ENCODE measurements at regions not wholly inside any gene's neighbourhood (a gene's known extent, or its start where the extent isn't known, plus 50 kb on each side); places are given as distances from the start of the nearest gene placed in this dataset.

GRCh38 chr2:109679225-109679624 is 65.1 kb downstream of the SOWAHC start:
- no peaks in the 10 kb centered on the region for H3K27me3 ChIP-seq (ENCODE audit: control insufficient read depth in 3 of 3, insufficient read depth in 3 of 3, low read depth in 1 of 3, low read length in 3 of 3)
- H3K36me3 ChIP-seq (replicated peaks in 1 of 2; ENCODE audit: control insufficient read depth in 2 of 2, insufficient read depth in 2 of 2, low read length in 2 of 2): no peaks in the 10 kb centered on the region
- H3K4me3 ChIP-seq (ENCODE audit: low read length in 2 of 2): no peak overlapping the region
- H3K9me3 ChIP-seq (replicated peaks in 1 of 2; ENCODE audit: control insufficient read depth in 2 of 2, insufficient read depth in 1 of 2, low read depth in 1 of 2, low read length in 2 of 2): no peaks in the 10 kb centered on the region
- H2BK15ac ChIP-seq (ENCODE audit: low read length): no peak overlapping the region
- no peak overlapping the region for H4K8ac ChIP-seq (ENCODE audit: low read depth, low read length)
- peak overlapping the region; percentile 6 for H2AFZ ChIP-seq (ENCODE audit: low read length)
- no peaks in the 10 kb centered on the region for H3K79me1 ChIP-seq (ENCODE audit: low read depth, low read length)
- no peak overlapping the region for H3K4me2 ChIP-seq (ENCODE audit: insufficient read depth, low read length, poor library complexity, severe bottlenecking)
- H2BK12ac ChIP-seq (ENCODE audit: low read length): no peak overlapping the region
- no peak overlapping the region for H3K14ac ChIP-seq (ENCODE audit: low read length)
- no peak overlapping the region for H2AK5ac ChIP-seq (ENCODE audit: low read depth, low read length)
- DNase-seq (ENCODE audit: low spot score): no peak
- H3K9ac ChIP-seq (ENCODE audit: low read depth, low read length, poor library complexity): no peak overlapping the region
- no peak overlapping the region for H4K91ac ChIP-seq (ENCODE audit: low read depth, low read length, poor library complexity)
- no peak overlapping the region for H2BK5ac ChIP-seq (ENCODE audit: low read length)
- H3K18ac ChIP-seq (ENCODE audit: low read length): no peak overlapping the region
- H3K23ac ChIP-seq (ENCODE audit: low read depth, low read length, poor library complexity): no peak overlapping the region
- H3K27ac ChIP-seq (replicated peaks; ENCODE audit: low read length): no peak overlapping the region
- WGBS, 2 donors (ENCODE audit: extremely low coverage in 2 of 2, insufficient read length in 2 of 2, insufficient replicate concordance in 1 of 2): no CpG with 5 or more reads among the region's 3 CpGs
- peaks cover 12 to 36% of the 10 kb centered on the region in 2 donors for H3K4me1 ChIP-seq (ENCODE audit: control insufficient read depth in 2 of 2, insufficient read depth in 1 of 2, low read depth in 1 of 2, low read length in 2 of 2)
- no peak overlapping the region for H3K4ac ChIP-seq (ENCODE audit: low read length)
- H2BK120ac ChIP-seq (ENCODE audit: low read depth, low read length): no peak overlapping the region

DNA sequence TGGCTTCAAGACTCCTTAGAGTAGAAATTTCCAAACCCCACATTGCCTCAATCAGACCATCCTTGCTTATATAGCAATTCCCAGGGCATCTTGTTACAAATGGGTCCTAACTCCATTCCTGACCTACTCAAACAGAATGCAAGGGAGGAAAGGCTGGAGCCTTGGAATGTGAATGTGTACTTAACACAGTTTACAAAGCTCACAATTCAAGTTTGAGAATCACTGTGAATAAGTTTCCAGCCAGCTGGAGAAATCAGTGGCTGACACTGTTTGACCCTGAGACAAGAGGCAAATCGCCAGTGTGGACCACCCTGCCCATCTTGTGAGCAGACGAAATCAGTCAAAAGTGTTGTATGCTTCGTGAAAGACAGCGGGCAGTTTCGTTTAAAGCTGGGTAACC is 65.5 kb downstream of the SOWAHC start:
- Histone ChIP-seq H2BK15ac (ENCODE audit: low read length) (no peak overlapping the region), H3K4me1 (ENCODE audit: control insufficient read depth in 2 of 2, insufficient read depth in 1 of 2, low read depth in 1 of 2, low read length in 2 of 2) (peaks cover 12 to 36% of the 10 kb centered on the region in 2 donors), H3K9me3 (replicated peaks in 1 of 2; ENCODE audit: control insufficient read depth in 2 of 2, insufficient read depth in 1 of 2, low read depth in 1 of 2, low read length in 2 of 2) (no peaks in the 10 kb centered on the region), H3K23ac (ENCODE audit: low read depth, low read length, poor library complexity) (no peak overlapping the region), H2AK5ac (ENCODE audit: low read depth, low read length) (no peak overlapping the region), H3K14ac (ENCODE audit: low read length) (no peak overlapping the region), H2BK120ac (ENCODE audit: low read depth, low read length) (no peak overlapping the region), H3K27me3 (ENCODE audit: control insufficient read depth in 3 of 3, insufficient read depth in 3 of 3, low read depth in 1 of 3, low read length in 3 of 3) (no peaks in the 10 kb centered on the region), H2BK5ac (ENCODE audit: low read length) (no peak overlapping the region), H3K36me3 (replicated peaks in 1 of 2; ENCODE audit: control insufficient read depth in 2 of 2, insufficient read depth in 2 of 2, low read length in 2 of 2) (no peaks in the 10 kb centered on the region), H3K18ac (ENCODE audit: low read length) (no peak overlapping the region), H2AFZ (ENCODE audit: low read length) (peak overlapping the region; percentile 6), H4K91ac (ENCODE audit: low read depth, low read length, poor library complexity) (no peak overlapping the region), H3K9ac (ENCODE audit: low read depth, low read length, poor library complexity) (no peak overlapping the region), H3K27ac (replicated peaks; ENCODE audit: low read length) (no peak overlapping the region), H3K79me1 (ENCODE audit: low read depth, low read length) (no peaks in the 10 kb centered on the region), H3K4me3 (ENCODE audit: low read length in 2 of 2) (no peak overlapping the region), H2BK12ac (ENCODE audit: low read length) (no peak overlapping the region), H3K4me2 (ENCODE audit: insufficient read depth, low read length, poor library complexity, severe bottlenecking) (no peak overlapping the region), H3K4ac (ENCODE audit: low read length) (no peak overlapping the region), H4K8ac (ENCODE audit: low read depth, low read length) (no peak overlapping the region)
- no peak for DNase-seq (ENCODE audit: low spot score)
- WGBS, 2 donors (ENCODE audit: extremely low coverage in 2 of 2, insufficient read length in 2 of 2, insufficient replicate concordance in 1 of 2): no CpG with 5 or more reads among the region's 5 CpGs

GRCh38 chr2:109680523-109681297 is 66.5 kb downstream of the SOWAHC start:
- Histone ChIP-seq H3K27me3 (ENCODE audit: control insufficient read depth in 3 of 3, insufficient read depth in 3 of 3, low read depth in 1 of 3, low read length in 3 of 3) (no peaks in the 10 kb centered on the region), H2AK5ac (ENCODE audit: low read depth, low read length) (no peak overlapping the region), H3K36me3 (replicated peaks in 1 of 2; ENCODE audit: control insufficient read depth in 2 of 2, insufficient read depth in 2 of 2, low read length in 2 of 2) (no peaks in the 10 kb centered on the region), H3K79me1 (ENCODE audit: low read depth, low read length) (no peaks in the 10 kb centered on the region), H2BK5ac (ENCODE audit: low read length) (no peak overlapping the region), H4K8ac (ENCODE audit: low read depth, low read length) (no peak overlapping the region), H3K18ac (ENCODE audit: low read length) (no peak overlapping the region), H3K4me2 (ENCODE audit: insufficient read depth, low read length, poor library complexity, severe bottlenecking) (no peak overlapping the region), H3K14ac (ENCODE audit: low read length) (no peak overlapping the region), H2BK15ac (ENCODE audit: low read length) (no peak overlapping the region), H4K91ac (ENCODE audit: low read depth, low read length, poor library complexity) (no peak overlapping the region), H3K4ac (ENCODE audit: low read length) (no peak overlapping the region), H2BK120ac (ENCODE audit: low read depth, low read length) (no peak overlapping the region), H3K9ac (ENCODE audit: low read depth, low read length, poor library complexity) (no peak overlapping the region), H2BK12ac (ENCODE audit: low read length) (no peak overlapping the region), H3K23ac (ENCODE audit: low read depth, low read length, poor library complexity) (no peak overlapping the region), H3K9me3 (replicated peaks in 1 of 2; ENCODE audit: control insufficient read depth in 2 of 2, insufficient read depth in 1 of 2, low read depth in 1 of 2, low read length in 2 of 2) (no peaks in the 10 kb centered on the region), H3K4me1 (ENCODE audit: control insufficient read depth in 2 of 2, insufficient read depth in 1 of 2, low read depth in 1 of 2, low read length in 2 of 2) (peaks cover 12 to 36% of the 10 kb centered on the region in 2 donors), H2AFZ (ENCODE audit: low read length) (no peak overlapping the region), H3K27ac (replicated peaks; ENCODE audit: low read length) (no peak overlapping the region), H3K4me3 (ENCODE audit: low read length in 2 of 2) (no peak overlapping the region)
- no peak for DNase-seq (ENCODE audit: low spot score)
- no CpG with 5 or more reads among the region's 11 CpGs for WGBS, 2 donors (ENCODE audit: extremely low coverage in 2 of 2, insufficient read length in 2 of 2, insufficient replicate concordance in 1 of 2)

DNA sequence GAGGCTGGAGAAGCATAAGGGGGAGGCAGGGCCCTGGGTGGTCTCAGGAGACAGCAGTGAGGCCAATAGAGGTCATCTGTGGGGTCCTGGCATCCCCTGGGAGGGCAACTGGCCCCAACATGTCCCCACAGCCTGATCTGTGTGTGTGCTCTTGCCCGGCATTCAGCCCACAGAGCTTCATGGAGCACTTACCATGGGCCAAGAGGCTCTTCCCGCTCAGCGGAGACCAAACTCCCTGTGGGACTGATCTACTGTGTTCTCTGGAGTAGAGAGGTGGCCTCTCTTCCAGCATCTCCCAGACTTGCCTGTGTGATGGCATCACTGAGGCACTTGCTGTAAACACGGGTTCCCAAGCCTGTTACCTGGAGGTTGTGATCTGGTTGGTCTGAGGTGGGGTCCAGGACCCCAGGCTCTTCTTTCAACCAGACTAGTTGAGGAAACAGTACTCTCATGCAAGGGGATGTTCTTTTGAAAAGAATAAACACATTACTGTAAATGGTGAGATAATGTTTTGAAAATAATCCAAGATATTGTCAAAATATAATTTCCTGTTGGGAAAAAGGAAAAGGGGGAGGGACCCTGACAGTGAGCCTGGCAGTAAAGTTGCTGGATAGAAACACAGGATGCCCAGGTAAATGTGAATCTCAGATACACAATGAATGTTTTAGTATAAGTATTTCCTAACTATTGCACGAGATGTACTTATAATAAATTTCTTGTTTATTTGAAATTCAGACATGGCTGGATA is 67.6 kb downstream of the SOWAHC start:
- no peak for DNase-seq (ENCODE audit: low spot score)
- Histone ChIP-seq H4K91ac (ENCODE audit: low read depth, low read length, poor library complexity) (no peak overlapping the region), H3K27ac (replicated peaks; ENCODE audit: low read length) (no peak overlapping the region), H3K27me3 (ENCODE audit: control insufficient read depth in 3 of 3, insufficient read depth in 3 of 3, low read depth in 1 of 3, low read length in 3 of 3) (no peaks in the 10 kb centered on the region), H3K4me3 (ENCODE audit: low read length in 2 of 2) (no peak overlapping the region), H3K9ac (ENCODE audit: low read depth, low read length, poor library complexity) (no peak overlapping the region), H3K4ac (ENCODE audit: low read length) (no peak overlapping the region), H3K18ac (ENCODE audit: low read length) (peak overlapping the region; percentile 45), H3K23ac (ENCODE audit: low read depth, low read length, poor library complexity) (no peak overlapping the region), H2AFZ (ENCODE audit: low read length) (no peak overlapping the region), H3K9me3 (replicated peaks in 1 of 2; ENCODE audit: control insufficient read depth in 2 of 2, insufficient read depth in 1 of 2, low read depth in 1 of 2, low read length in 2 of 2) (no peaks in the 10 kb centered on the region), H3K36me3 (replicated peaks in 1 of 2; ENCODE audit: control insufficient read depth in 2 of 2, insufficient read depth in 2 of 2, low read length in 2 of 2) (no peaks in the 10 kb centered on the region), H3K79me1 (ENCODE audit: low read depth, low read length) (no peaks in the 10 kb centered on the region), H2BK12ac (ENCODE audit: low read length) (no peak overlapping the region), H3K14ac (ENCODE audit: low read length) (no peak overlapping the region), H3K4me1 (ENCODE audit: control insufficient read depth in 2 of 2, insufficient read depth in 1 of 2, low read depth in 1 of 2, low read length in 2 of 2) (peaks cover 11 to 26% of the 10 kb centered on the region in 2 donors), H2BK5ac (ENCODE audit: low read length) (no peak overlapping the region), H2BK120ac (ENCODE audit: low read depth, low read length) (no peak overlapping the region), H4K8ac (ENCODE audit: low read depth, low read length) (no peak overlapping the region), H2AK5ac (ENCODE audit: low read depth, low read length) (no peak overlapping the region), H2BK15ac (ENCODE audit: low read length) (no peak overlapping the region), H3K4me2 (ENCODE audit: insufficient read depth, low read length, poor library complexity, severe bottlenecking) (no peak overlapping the region)
- no CpG with 5 or more reads among the region's 5 CpGs for WGBS, 2 donors (ENCODE audit: extremely low coverage in 2 of 2, insufficient read length in 2 of 2, insufficient replicate concordance in 1 of 2)
